HepG2 (cell line): ENCODE measurements at regions not wholly inside any gene's neighbourhood (a gene's known extent, or its start where the extent isn't known, plus 50 kb on each side); places are given as distances from the start of the nearest gene placed in this dataset.
A peak's percentile ranks its signal among the peaks of the same experiment; 100 is the strongest.

Source experiments
- ATAC-seq: fragments of 200-7000 bp; cut with Tn5 transposase; 3 replicates; pipeline ENCODE4 v1.9.1; 2020; ENCODE audit warnings: mild to moderate bottlenecking, moderate library complexity
- BruUV-seq: library from RNA; stranded (reverse); fragments of 400-500 nt; replicated peaks from 2 replicates; lab custom pipeline; 2021; lab: Mats Ljungman, UMichigan
- CTCF ChIA-PET: fragments of 300-600 bp; formaldehyde crosslinking; extraction: SDS; loops from one replicate; lab custom pipeline; 2021; ENCODE audit warnings: low total read pairs, inconsistent platforms, low intra/inter-chr PET ratio; lab: Yijun Ruan, JAX
- POLR2A ChIA-PET: fragments of 350-600 bp; sonication (Branson Sonifier 250); formaldehyde crosslinking; loops from one replicate; lab custom pipeline; 2020; ENCODE audit warnings: antibody characterized with exemption, inconsistent platforms; lab: Yijun Ruan, JAX
- DNase-seq: peaks from one replicate; pipeline ENCODE4 v3.0.0-alpha.2; 2015; ENCODE audit warnings: low spot score
- FAIRE-seq: peaks from 3 replicates; lab custom pipeline; 2011; peaks lifted over from hg19 to GRCh38; lab: Jason Lieb, UNC
- H2AFZ ChIP-seq: one replicate; pipeline ENCODE4 v1.6.1; 2011; ENCODE audit warnings: low read length, inconsistent platforms
- H3K27ac ChIP-seq: fragments of 300-600 bp; 3 replicates; pipeline ENCODE4 v1.8.0; 2011; ENCODE audit warnings: mixed run types, mild to moderate bottlenecking, mixed read lengths, low read length, inconsistent platforms; ENCODE audit not compliant: insufficient read depth; ENCODE audit errors: extremely low read length
- H3K27me3 ChIP-seq, 2 experiments: fragments of 200-600 bp in 1 of 2; 2 replicates in 1 of 2; 3 replicates in 1 of 2; pipeline versions ENCODE4 v1.6.0 to v1.8.0; 2011; ENCODE audit warnings: low read length in 2 of 2, mild to moderate bottlenecking in 2 of 2, moderate library complexity in 2 of 2, inconsistent platforms in 1 of 2; ENCODE audit not compliant: insufficient read depth in 2 of 2, control insufficient read depth in 1 of 2
- H3K36me3 ChIP-seq, 2 experiments: fragments of 200-600 bp in 1 of 2; replicated peaks in 1 of 2; 2 replicates in 1 of 2; 3 replicates in 1 of 2; pipeline versions ENCODE4 v1.5.1 to v1.8.0; 2011; ENCODE audit warnings: low read length in 2 of 2, inconsistent platforms in 1 of 2; ENCODE audit not compliant: insufficient read depth in 2 of 2, control insufficient read depth in 1 of 2
- H3K4me1 ChIP-seq: 2 replicates; pipeline ENCODE4 v1.5.1; 2012; ENCODE audit warnings: low read length, inconsistent platforms; ENCODE audit not compliant: insufficient read depth
- H3K4me2 ChIP-seq: 2 replicates; pipeline ENCODE4 v1.6.0; 2011; ENCODE audit warnings: low read depth, low read length, inconsistent platforms
- H3K4me3 ChIP-seq, 3 experiments: fragments of 200-600 bp in 1 of 3; sonication (generic), shearing (Covaris generic) in 1 of 3; replicated peaks in 1 of 3; 2 replicates each; pipeline ENCODE4 v1.5.1; 2011 to 2016; ENCODE audit warnings: low read length in 3 of 3, inconsistent platforms in 2 of 3, low read depth in 2 of 3, mild to moderate bottlenecking in 2 of 3, control low read depth in 1 of 3, mixed read lengths in 1 of 3; ENCODE audit not compliant: insufficient read depth in 1 of 3
- H3K79me2 ChIP-seq: one replicate; pipeline ENCODE4 v1.6.1; 2011; ENCODE audit warnings: low read length, inconsistent platforms; ENCODE audit not compliant: insufficient read depth
- H3K9ac ChIP-seq: 2 replicates; pipeline ENCODE4 v1.6.0; 2011; ENCODE audit warnings: mild to moderate bottlenecking, low read depth, low read length, inconsistent platforms; ENCODE audit not compliant: insufficient read depth
- H3K9me3 ChIP-seq: 2 replicates; pipeline ENCODE4 v1.5.1; 2012; ENCODE audit warnings: mild to moderate bottlenecking, low read length
- H4K20me1 ChIP-seq: 2 replicates; pipeline ENCODE4 v1.6.0; 2011; ENCODE audit warnings: inconsistent platforms, mild to moderate bottlenecking, low read length, moderate library complexity; ENCODE audit not compliant: insufficient read depth
- CTCF ChIP-seq: sonication (generic); formaldehyde crosslinking; IDR thresholded peaks from 2 replicates; pipeline ENCODE4 v1.5.0; 2020; ENCODE audit warnings: mild to moderate bottlenecking, missing genetic modification reagents, moderate library complexity
- RAD21 ChIP-seq: fragments of 450-650 bp; formaldehyde crosslinking; IDR thresholded peaks from 2 replicates; pipeline ENCODE4 v1.5.0; 2020; ENCODE audit warnings: mild to moderate bottlenecking
- STAG1 ChIP-seq: sonication (generic); formaldehyde crosslinking; IDR thresholded peaks from 2 replicates; pipeline ENCODE4 v1.4.0; 2020; ENCODE audit warnings: missing genetic modification reagents
- ZNF770 ChIP-seq: sonication (generic); formaldehyde crosslinking; IDR thresholded peaks from 2 replicates; pipeline ENCODE4 v1.5.0; 2020; ENCODE audit warnings: mild to moderate bottlenecking, missing genetic modification reagents
- ZNF839 ChIP-seq: sonication (generic); formaldehyde crosslinking; IDR thresholded peaks from 2 replicates; pipeline ENCODE4 v1.4.0; 2020; ENCODE audit warnings: missing genetic modification reagents, mild to moderate bottlenecking, borderline replicate concordance
- WGBS: methylation state at CpG from one replicate; pipeline ENCODE4 v1.1.6; 2017; ENCODE audit warnings: low lambda C conversion rate; 5-methylcytosine and 5-hydroxymethylcytosine counted together
- in situ Hi-C: cut with HindIII; loops from 2 replicates; pipeline ENCODE4 v1.10.0; 2017; ENCODE audit warnings: low pct_unique_long_range_greater_than_20kb; ENCODE audit not compliant: extremely low pct_ligation_motif_present
- intact Hi-C: fragments of 100-400 bp; cut with micrococcal nuclease; formaldehyde crosslinking; loops from one replicate; pipeline ENCODE4 v1.10.0; 2022; ENCODE audit not compliant: unreplicated experiment

- POLR2A ChIA-PET, result no interaction called here
- no TSS peak for BruUV-seq
Observed at GRCh38 chr12:20220339-20220738, 148.0 kb upstream of the PDE3A start.

More at GRCh38 chr12:20220339-20220738, 148.0 kb upstream of the PDE3A start:
- ATAC-seq (peak; percentile 70), FAIRE-seq (no peak), DNase-seq (no peak)
- Histone ChIP-seq H3K4me3 (no peak overlapping the region), H3K36me3 (no peaks in the 10 kb centered on the region), H2AFZ (no peak overlapping the region), H3K4me2 (no peak overlapping the region), H3K9me3 (no peaks in the 10 kb centered on the region), H3K79me2 (no peaks in the 10 kb centered on the region), H3K4me1 (no peaks in the 10 kb centered on the region), H3K27me3 (no peaks in the 10 kb centered on the region), H3K9ac (no peak overlapping the region), H4K20me1 (no peaks in the 10 kb centered on the region), H3K27ac (no peak overlapping the region)
- CTCF ChIA-PET, result interaction anchor here (1.5 kb wide), 1 partner anchor 481 kb away, joined by 5 read pairs; no protein-coding TSS in a partner anchor
- intact Hi-C loops, result loop anchor here (1.0 kb wide), 1 partner anchor 481 kb away; no protein-coding TSS in a partner anchor
- in situ Hi-C loops, result no loop called here
- WGBS, result 6% methylated on average over 1 of the region's 1 CpG
- TF ChIP-seq ZNF839 (CRISPR knock-in tag), result no peak
- peak; percentile 48 for TF ChIP-seq CTCF (CRISPR knock-in tag)
- TF ChIP-seq STAG1 (CRISPR knock-in tag), result peak; percentile 61
- peak; percentile 19; the same call in 1 of the 2 replicates for TF ChIP-seq ZNF770 (CRISPR knock-in tag)
- 0 out of 2 replicates have a peak, but pooled peaks have one; percentile 16 for TF ChIP-seq RAD21
